Stimulated activated naive CD4-positive, alpha-beta T cell (primary cell): ENCODE measurements at regions not wholly inside any gene's neighbourhood (a gene's known extent, or its start where the extent isn't known, plus 50 kb on each side); places are given as distances from the start of the nearest gene placed in this dataset.
"Not testable (repeated sequence)": the region's sequence is repeated elsewhere in the genome, so short reads cannot be mapped to it uniquely, and the experiment has no call there.

Source experiments
- DNase-seq, 6 experiments: peaks; one replicate each; lab custom pipeline; 2025; lab: John Stamatoyannopoulos, UW

GRCh38 chr2:180540761-180541160 is 439.6 kb upstream of the UBE2E3 start:
- DNase-seq = no peak

GRCh38 chr2:180539541-180539940 is 440.9 kb upstream of the UBE2E3 start:
- DNase-seq = no peak

DNA sequence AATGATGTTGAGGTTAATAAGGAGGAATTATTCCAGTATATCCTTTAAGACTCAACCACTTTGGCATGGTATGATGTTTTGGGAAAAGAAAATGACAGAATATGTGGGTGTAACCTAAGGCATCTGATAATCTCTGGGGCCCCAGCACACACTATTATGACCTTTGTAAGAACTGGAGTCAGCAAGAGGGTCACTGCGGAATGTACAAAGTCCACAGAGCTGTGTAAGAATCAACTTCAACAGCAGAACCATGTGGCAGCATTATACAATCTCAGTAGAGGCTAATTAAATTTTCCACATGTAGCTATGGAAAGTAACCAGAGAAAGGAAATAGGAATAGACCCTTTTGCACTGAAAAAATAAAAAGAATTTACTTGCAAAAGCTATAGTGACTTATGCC is 445.1 kb upstream of the UBE2E3 start:
- no peak for DNase-seq

DNA sequence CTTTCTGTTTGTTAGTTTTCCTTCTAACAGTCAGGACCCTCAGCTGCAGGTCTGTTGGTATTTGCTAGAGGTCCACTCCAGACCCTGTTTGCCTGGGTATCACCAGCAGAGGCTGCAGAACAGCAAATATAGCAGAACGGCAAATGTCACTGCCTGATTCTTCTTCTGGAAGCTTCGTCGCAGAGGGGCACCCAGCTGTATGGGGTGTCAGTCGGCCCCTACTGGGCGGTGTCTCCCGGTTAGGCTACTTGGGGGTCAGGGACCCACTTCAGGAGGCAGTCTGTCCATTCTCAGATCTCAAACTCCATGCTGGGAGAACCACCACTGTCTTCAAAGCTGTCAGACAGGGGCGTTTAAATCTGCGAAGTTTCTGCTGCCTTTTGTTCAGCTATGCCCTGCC is 448.6 kb upstream of the UBE2E3 start:
- DNase-seq = not testable (repeated sequence)

- DNase-seq = no peak
These were observed 455.9 kb upstream of the UBE2E3 start for GRCh38 chr2:180524499-180524898.

GRCh38 chr2:180523621-180524340 is 456.6 kb upstream of the UBE2E3 start:
- DNase-seq = no peak

DNA sequence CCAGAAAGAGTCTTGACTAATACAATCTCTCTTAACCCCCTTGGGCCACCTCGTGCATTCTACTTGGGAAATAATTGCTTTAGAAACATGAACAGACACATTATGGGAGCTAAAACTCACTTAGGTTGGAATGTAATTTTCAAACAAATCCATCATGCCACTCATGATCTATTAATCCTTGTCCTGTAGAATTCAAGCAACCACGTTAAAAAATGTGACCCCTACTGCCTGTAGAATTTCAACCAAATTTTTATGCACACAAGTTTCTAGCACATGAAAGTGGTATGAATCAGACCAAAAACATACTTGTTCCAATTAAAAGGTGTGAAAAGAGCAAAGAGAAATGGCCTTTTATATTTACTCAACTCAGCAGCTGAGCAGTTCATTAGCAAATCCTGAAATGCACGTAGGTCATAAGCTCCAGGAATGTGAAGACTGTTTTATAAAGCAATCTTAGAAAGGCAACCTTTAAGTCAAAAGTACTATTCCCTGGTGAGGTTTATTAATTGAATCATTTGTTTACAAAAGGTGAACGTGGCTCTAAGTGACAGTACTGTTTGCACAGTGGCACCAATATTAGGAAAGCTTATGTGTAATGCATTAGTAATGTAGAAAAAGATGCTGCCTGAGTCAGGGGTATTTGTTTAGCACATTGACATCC is 459.4 kb upstream of the UBE2E3 start:
- DNase-seq = no peak

DNA sequence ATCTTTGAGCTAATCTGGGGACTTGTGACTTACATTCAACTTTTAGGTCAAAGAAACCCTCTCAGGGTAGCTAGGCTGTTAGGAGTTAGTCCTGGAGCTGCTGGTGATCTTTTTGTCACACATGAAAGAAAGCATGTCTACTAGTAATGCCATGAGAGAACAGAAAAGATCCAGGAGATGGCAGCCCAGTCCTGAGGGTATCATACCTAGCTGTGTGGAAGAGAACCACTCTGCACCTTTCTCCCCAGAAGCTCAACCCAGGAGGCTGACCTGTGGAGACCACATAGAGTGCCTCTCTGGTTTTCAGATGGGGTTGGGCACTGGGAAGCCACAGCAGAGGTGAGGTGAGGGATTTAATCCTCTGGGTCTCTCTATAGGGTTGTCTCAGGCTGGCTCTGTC is 460.2 kb upstream of the UBE2E3 start:
- no peak for DNase-seq

- DNase-seq = no peak
These were observed 461.1 kb upstream of the UBE2E3 start for GRCh38 chr2:180519276-180519675.

GRCh38 chr2:180516232-180516631 is 464.2 kb upstream of the UBE2E3 start:
- DNase-seq = no peak

DNA sequence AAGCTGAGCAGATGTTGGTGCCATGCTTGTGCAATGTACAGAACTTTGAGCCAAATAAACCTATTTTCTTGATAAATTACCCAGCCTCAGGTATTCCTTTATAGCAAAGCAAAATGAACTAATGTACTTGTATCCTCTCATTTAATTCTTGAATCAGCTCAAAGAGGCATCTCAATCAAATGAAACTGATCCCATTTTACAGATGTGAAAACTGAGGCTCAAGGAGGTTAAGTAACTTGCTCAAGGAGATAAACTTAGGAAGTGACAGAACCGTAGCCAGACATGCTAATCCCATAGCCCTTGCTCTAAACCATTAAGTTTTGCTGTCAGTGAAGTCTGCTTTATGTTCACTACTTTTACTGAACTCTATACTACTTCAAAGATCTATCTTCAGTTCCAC is 467.0 kb upstream of the UBE2E3 start:
- no peak for DNase-seq

DNA sequence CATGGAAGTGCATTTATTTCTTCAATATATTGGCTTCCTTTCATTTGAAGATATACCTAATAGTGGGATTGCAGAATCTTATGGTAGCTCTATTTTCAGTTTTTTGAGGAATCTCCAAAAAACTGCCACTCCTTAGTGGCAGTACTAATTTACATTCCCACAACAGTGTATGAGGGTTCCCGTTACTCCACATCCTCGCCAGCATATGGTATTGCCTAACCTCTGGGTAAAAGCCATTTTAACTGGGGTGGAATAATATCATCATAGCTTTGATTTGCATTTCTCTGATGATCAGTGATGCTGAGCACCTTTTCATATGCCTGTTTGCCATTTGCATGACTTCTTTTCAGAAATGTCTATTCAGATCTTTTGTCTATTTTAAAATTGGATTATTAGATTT is 471.9 kb upstream of the UBE2E3 start:
- no peak for DNase-seq

DNA sequence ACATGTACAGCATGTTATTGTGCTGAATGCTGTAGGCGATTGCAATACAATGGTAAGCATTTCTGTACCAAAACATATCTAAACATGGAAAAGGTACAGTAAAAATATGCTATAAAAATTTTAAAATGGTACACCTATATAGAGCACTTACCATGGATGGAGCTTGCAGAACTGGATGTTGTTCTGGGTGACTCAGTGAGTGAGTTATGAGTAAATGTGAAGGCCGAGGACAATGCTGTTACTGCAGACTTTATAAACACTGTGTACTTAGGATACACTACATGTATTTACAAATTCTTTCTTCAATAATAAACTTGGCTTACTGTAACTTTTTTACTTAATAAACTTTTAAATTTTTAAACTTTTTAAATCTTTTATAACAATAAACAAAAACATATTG is 473.4 kb upstream of the UBE2E3 start:
- no peak for DNase-seq

- no peak for DNase-seq
These were observed 475.2 kb upstream of the UBE2E3 start for GRCh38 chr2:180505203-180505602.

- DNase-seq = no peak
These were observed 482.7 kb upstream of the UBE2E3 start for GRCh38 chr2:180497621-180498152.

DNA sequence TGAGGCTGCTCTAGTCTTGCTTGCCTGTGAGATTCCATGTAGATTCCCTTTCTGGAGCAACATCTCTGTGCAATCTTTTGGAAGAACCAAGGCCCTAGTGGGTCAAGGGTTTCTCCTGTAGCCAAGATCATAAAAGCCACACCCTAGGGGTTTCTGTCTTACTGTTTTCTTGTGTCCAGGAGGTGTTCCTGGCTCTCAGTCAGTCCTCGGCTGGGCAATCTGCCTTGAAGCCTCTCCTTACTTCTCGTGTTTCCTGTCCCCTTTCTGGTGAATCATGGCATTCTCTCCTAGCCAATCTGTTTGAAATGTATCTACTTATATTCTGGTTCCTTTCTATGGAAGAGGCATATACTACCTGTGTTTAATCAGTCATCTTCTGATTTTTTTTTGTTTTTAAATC is 484.8 kb upstream of the UBE2E3 start:
- no peak for DNase-seq

DNA sequence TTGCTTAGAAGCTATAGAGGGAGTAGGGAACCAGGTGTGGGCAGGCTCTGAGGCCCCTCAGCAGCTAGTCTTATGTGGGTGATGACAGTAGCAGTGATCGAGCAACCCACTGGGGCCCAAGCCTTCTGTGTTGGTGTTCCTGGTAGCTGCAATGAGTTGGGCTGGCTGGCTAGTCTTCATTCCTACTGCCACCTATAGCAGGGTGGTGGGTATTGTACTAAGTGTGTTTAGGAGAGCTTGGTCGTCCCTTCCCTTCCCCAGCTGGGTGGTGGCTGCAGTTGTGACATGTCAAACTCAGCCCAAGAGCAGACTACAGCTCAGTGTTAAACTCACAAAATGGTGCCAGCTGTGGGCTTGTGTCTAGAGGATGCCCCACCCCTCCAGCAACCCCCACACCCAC is 486.1 kb upstream of the UBE2E3 start:
- no peak for DNase-seq

GRCh38 chr2:180482696-180483095 is 475.6 kb upstream of the CWC22 start:
- no peak for DNase-seq

DNA sequence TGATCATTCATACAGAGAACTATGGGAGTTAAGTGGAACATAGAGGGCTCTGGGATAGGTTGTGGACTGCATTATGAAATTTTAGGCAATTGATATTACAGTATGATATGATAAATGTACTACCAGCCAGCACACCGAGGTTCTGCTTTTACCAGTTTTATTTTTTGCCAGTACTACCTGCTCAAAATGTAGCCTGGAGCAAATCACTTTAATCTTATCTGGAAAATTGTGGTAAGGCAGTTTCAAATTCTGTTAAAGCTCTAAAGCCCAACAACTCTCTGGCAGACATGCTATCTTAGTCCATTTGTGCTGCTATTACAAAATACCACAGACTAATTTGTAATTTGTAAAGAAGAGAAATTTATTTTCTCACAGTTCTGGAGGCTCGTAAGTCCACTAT is 474.9 kb upstream of the CWC22 start:
- DNase-seq = no peak

GRCh38 chr2:180478883-180479282 is 471.8 kb upstream of the CWC22 start:
- DNase-seq = no peak

- no peak for DNase-seq
These were observed 467.6 kb upstream of the CWC22 start for GRCh38 chr2:180474716-180475115.

DNA sequence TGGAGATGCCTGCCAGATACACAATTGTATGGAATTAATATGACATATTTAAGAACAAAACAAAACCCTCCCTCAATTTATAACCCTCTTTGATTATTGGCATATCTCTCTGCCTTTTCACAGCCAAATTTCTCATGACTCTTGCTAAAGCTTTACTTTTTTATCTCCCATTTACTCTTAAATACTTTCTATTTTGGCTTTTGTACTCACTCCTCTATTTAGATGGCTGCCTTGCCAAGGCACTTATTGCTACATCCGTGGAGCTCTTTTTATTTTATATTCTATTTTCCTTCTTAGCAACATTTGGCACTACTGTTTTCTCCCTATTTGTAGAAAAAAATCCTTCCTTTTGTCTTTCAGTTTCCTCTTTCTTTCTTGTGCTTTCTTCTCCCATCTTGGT is 466.4 kb upstream of the CWC22 start:
- no peak for DNase-seq

GRCh38 chr2:180472133-180472532 is 465.0 kb upstream of the CWC22 start:
- no peak for DNase-seq

DNA sequence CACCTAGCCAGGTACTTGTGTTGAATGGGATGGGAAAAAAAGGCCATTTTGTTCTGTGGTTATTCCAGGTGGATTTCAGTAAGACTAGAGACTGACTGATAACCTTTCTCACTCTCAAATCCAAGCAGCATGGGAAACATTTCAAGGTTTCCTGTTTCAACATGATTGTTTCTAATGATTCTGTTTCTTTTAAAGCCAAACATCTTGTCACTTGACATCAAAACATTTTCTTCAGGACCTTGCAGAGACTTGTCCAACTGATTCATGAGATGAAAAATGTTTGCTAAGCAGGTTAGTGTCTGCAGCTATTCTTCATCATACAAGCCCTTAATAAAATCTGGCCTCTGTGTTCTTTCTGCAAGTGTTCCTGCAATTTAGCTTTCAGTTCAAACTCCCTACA is 456.5 kb upstream of the CWC22 start:
- no peak for DNase-seq
